C4-2B (cell line): ENCODE measurements at regions not wholly inside any gene's neighbourhood (a gene's known extent, or its start where the extent isn't known, plus 50 kb on each side); places are given as distances from the start of the nearest gene placed in this dataset.

ENCODE experiments used
- CTCF ChIP-seq: fragments of 450-650 bp; conservative IDR thresholded peaks from 2 replicates; pipeline ENCODE4 v1.5.1; 2017; ENCODE audit warnings: mild to moderate bottlenecking
- ZFX ChIP-seq: fragments of 450-650 bp; IDR thresholded peaks from 2 replicates; pipeline ENCODE4 v1.6.1; 2017

- TF ChIP-seq CTCF (no peak), ZFX (no peak)
Measured at GRCh38 chr11:28961726-28962125, 853.5 kb downstream of the METTL15 start.
